ENCODE measurements at regions not wholly inside any gene's neighbourhood (a gene's known extent, or its start where the extent isn't known, plus 50 kb on each side); places are given as distances from the start of the nearest gene placed in this dataset.
A peak's percentile ranks its signal among the peaks of the same experiment; 100 is the strongest.

- peak; percentile 34 for DNase-seq
Observed at GRCh38 chr5:105956456-105957196, 1714.1 kb downstream of the EFNA5 start.

GRCh38 chr5:105954341-105954740, 1716.4 kb downstream of the EFNA5 start:
- DNase-seq, result no peak

GRCh38 chr5:105953616-105954015, 1717.1 kb downstream of the EFNA5 start:
- no peak for DNase-seq

GRCh38 chr5:105952875-105953274, 1717.9 kb downstream of the EFNA5 start:
- DNase-seq, result no peak

GRCh38 chr5:105947461-105947860, 1723.3 kb downstream of the EFNA5 start:
- DNase-seq, result no peak

- DNase-seq, result no peak
Observed at GRCh38 chr5:105945203-105945972, 1725.3 kb downstream of the EFNA5 start.

GRCh38 chr5:105940181-105940580, 1730.6 kb downstream of the EFNA5 start:
- DNase-seq, result no peak

GRCh38 chr5:105934171-105934570, 1736.6 kb downstream of the EFNA5 start:
- no peak for DNase-seq

- DNase-seq, result peak; percentile 15
Observed at GRCh38 chr5:105931881-105932421, 1738.8 kb downstream of the EFNA5 start.

- DNase-seq, result no peak
Observed at GRCh38 chr5:105929858-105930257, 1740.9 kb downstream of the EFNA5 start.

GRCh38 chr5:105924366-105924765, 1746.4 kb downstream of the EFNA5 start:
- peak; percentile 75 for DNase-seq

GRCh38 chr5:105922574-105922973, 1748.2 kb downstream of the EFNA5 start:
- no peak for DNase-seq

GRCh38 chr5:105922080-105922479, 1748.7 kb downstream of the EFNA5 start:
- no peak for DNase-seq

GRCh38 chr5:105917189-105917588, 1753.5 kb downstream of the EFNA5 start:
- no peak for DNase-seq

GRCh38 chr5:105907016-105907415, 1763.7 kb downstream of the EFNA5 start:
- no peak for DNase-seq

- peak; percentile 32 for DNase-seq
Observed at GRCh38 chr5:105905392-105905791, 1765.3 kb downstream of the EFNA5 start.

GRCh38 chr5:105903069-105903468, 1767.7 kb downstream of the EFNA5 start:
- no peak for DNase-seq

- DNase-seq, result no peak
Observed at GRCh38 chr5:105899726-105900125, 1771.0 kb downstream of the EFNA5 start.

GRCh38 chr5:105898183-105898582, 1772.6 kb downstream of the EFNA5 start:
- DNase-seq, result no peak

GRCh38 chr5:105885266-105885665, 1785.5 kb downstream of the EFNA5 start:
- peak; percentile 65 for DNase-seq

GRCh38 chr5:105882956-105883481, 1787.7 kb downstream of the EFNA5 start:
- DNase-seq, result no peak

GRCh38 chr5:105878402-105878801, 1792.3 kb downstream of the EFNA5 start:
- no peak for DNase-seq

GRCh38 chr5:105877592-105877991, 1793.1 kb downstream of the EFNA5 start:
- no peak for DNase-seq

- no peak for DNase-seq
Observed at GRCh38 chr5:105874316-105874715, 1796.4 kb downstream of the EFNA5 start.

Data from NCI-H226 (cell line).